ENCODE measurements at regions not wholly inside any gene's neighbourhood (a gene's known extent, or its start where the extent isn't known, plus 50 kb on each side); places are given as distances from the start of the nearest gene placed in this dataset.
"Not testable (repeated sequence)": the region's sequence is repeated elsewhere in the genome, so short reads cannot be mapped to it uniquely, and the experiment has no call there.

GRCh38 chr7:55310287-55311025 is 54.7 kb upstream of the LANCL2 start:
- TF ChIP-seq CTCF (IDR thresholded peaks at IDR 0.05; ENCODE audit: low read depth, low read length) = no peak
- DNase-seq (ENCODE audit: extremely low read depth, low read depth) = no peak

GRCh38 chr7:55311892-55312291 is 53.2 kb upstream of the LANCL2 start:
- not testable (repeated sequence) for DNase-seq (ENCODE audit: extremely low read depth, low read depth)

GRCh38 chr7:55313671-55314070 is 51.5 kb upstream of the LANCL2 start:
- DNase-seq (ENCODE audit: extremely low read depth, low read depth) = not testable (repeated sequence)

GRCh38 chr7:55314967-55315366 is 50.2 kb upstream of the LANCL2 start:
- no peak for TF ChIP-seq CTCF (IDR thresholded peaks at IDR 0.05; ENCODE audit: low read depth, low read length)
- DNase-seq (ENCODE audit: extremely low read depth, low read depth) = no peak

Measured in AG09319 (cell line).